HepG2 (cell line): ENCODE measurements at regions not wholly inside any gene's neighbourhood (a gene's known extent, or its start where the extent isn't known, plus 50 kb on each side); places are given as distances from the start of the nearest gene placed in this dataset.

Source experiments
- ATAC-seq: fragments of 200-7000 bp; cut with Tn5 transposase; 3 replicates; pipeline ENCODE4 v1.9.1; 2020; ENCODE audit warnings: mild to moderate bottlenecking, moderate library complexity
- BruUV-seq: library from RNA; stranded (reverse); fragments of 400-500 nt; replicated peaks from 2 replicates; lab custom pipeline; 2021; lab: Mats Ljungman, UMichigan
- CTCF ChIA-PET: fragments of 300-600 bp; formaldehyde crosslinking; extraction: SDS; loops from one replicate; lab custom pipeline; 2021; ENCODE audit warnings: low total read pairs, inconsistent platforms, low intra/inter-chr PET ratio; lab: Yijun Ruan, JAX
- POLR2A ChIA-PET: fragments of 350-600 bp; sonication (Branson Sonifier 250); formaldehyde crosslinking; loops from one replicate; lab custom pipeline; 2020; ENCODE audit warnings: antibody characterized with exemption, inconsistent platforms; lab: Yijun Ruan, JAX
- DNase-seq: peaks from one replicate; pipeline ENCODE4 v3.0.0-alpha.2; 2015; ENCODE audit warnings: low spot score
- FAIRE-seq: peaks from 3 replicates; lab custom pipeline; 2011; peaks lifted over from hg19 to GRCh38; lab: Jason Lieb, UNC
- H2AFZ ChIP-seq: one replicate; pipeline ENCODE4 v1.6.1; 2011; ENCODE audit warnings: low read length, inconsistent platforms
- H3K27ac ChIP-seq: fragments of 300-600 bp; 3 replicates; pipeline ENCODE4 v1.8.0; 2011; ENCODE audit warnings: mixed run types, mild to moderate bottlenecking, mixed read lengths, low read length, inconsistent platforms; ENCODE audit not compliant: insufficient read depth; ENCODE audit errors: extremely low read length
- H3K27me3 ChIP-seq, 2 experiments: fragments of 200-600 bp in 1 of 2; 2 replicates in 1 of 2; 3 replicates in 1 of 2; pipeline versions ENCODE4 v1.6.0 to v1.8.0; 2011; ENCODE audit warnings: low read length in 2 of 2, mild to moderate bottlenecking in 2 of 2, moderate library complexity in 2 of 2, inconsistent platforms in 1 of 2; ENCODE audit not compliant: insufficient read depth in 2 of 2, control insufficient read depth in 1 of 2
- H3K36me3 ChIP-seq, 2 experiments: fragments of 200-600 bp in 1 of 2; replicated peaks in 1 of 2; 2 replicates in 1 of 2; 3 replicates in 1 of 2; pipeline versions ENCODE4 v1.5.1 to v1.8.0; 2011; ENCODE audit warnings: low read length in 2 of 2, inconsistent platforms in 1 of 2; ENCODE audit not compliant: insufficient read depth in 2 of 2, control insufficient read depth in 1 of 2
- H3K4me1 ChIP-seq: 2 replicates; pipeline ENCODE4 v1.5.1; 2012; ENCODE audit warnings: low read length, inconsistent platforms; ENCODE audit not compliant: insufficient read depth
- H3K4me2 ChIP-seq: 2 replicates; pipeline ENCODE4 v1.6.0; 2011; ENCODE audit warnings: low read depth, low read length, inconsistent platforms
- H3K4me3 ChIP-seq, 3 experiments: fragments of 200-600 bp in 1 of 3; sonication (generic), shearing (Covaris generic) in 1 of 3; replicated peaks in 1 of 3; 2 replicates each; pipeline ENCODE4 v1.5.1; 2011 to 2016; ENCODE audit warnings: low read length in 3 of 3, inconsistent platforms in 2 of 3, low read depth in 2 of 3, mild to moderate bottlenecking in 2 of 3, control low read depth in 1 of 3, mixed read lengths in 1 of 3; ENCODE audit not compliant: insufficient read depth in 1 of 3
- H3K79me2 ChIP-seq: one replicate; pipeline ENCODE4 v1.6.1; 2011; ENCODE audit warnings: low read length, inconsistent platforms; ENCODE audit not compliant: insufficient read depth
- H3K9ac ChIP-seq: 2 replicates; pipeline ENCODE4 v1.6.0; 2011; ENCODE audit warnings: mild to moderate bottlenecking, low read depth, low read length, inconsistent platforms; ENCODE audit not compliant: insufficient read depth
- H3K9me3 ChIP-seq: 2 replicates; pipeline ENCODE4 v1.5.1; 2012; ENCODE audit warnings: mild to moderate bottlenecking, low read length
- H4K20me1 ChIP-seq: 2 replicates; pipeline ENCODE4 v1.6.0; 2011; ENCODE audit warnings: inconsistent platforms, mild to moderate bottlenecking, low read length, moderate library complexity; ENCODE audit not compliant: insufficient read depth
- ARID4A ChIP-seq: sonication (generic); formaldehyde crosslinking; IDR thresholded peaks from 2 replicates; pipeline ENCODE4 v1.5.0; 2020; ENCODE audit warnings: mild to moderate bottlenecking, missing genetic modification reagents, borderline replicate concordance
- ATF7-NPFF ChIP-seq: sonication (generic); formaldehyde crosslinking; IDR thresholded peaks from 2 replicates; pipeline ENCODE4 v1.8.1; 2023; ENCODE audit warnings: mild to moderate bottlenecking, low read depth, missing genetic modification reagents, moderate library complexity
- ETV5 ChIP-seq: IDR thresholded peaks from 2 replicates; pipeline ENCODE4 v1.6.1; 2018; ENCODE audit warnings: missing biosample characterization, missing genetic modification reagents, inconsistent platforms, borderline replicate concordance
- GFI1 ChIP-seq: sonication (generic); formaldehyde crosslinking; IDR thresholded peaks from 2 replicates; pipeline ENCODE4 v1.5.0; 2020; ENCODE audit warnings: missing genetic modification reagents, mild to moderate bottlenecking, borderline replicate concordance
- JARID2 ChIP-seq: sonication (generic); formaldehyde crosslinking; IDR thresholded peaks from 2 replicates; pipeline ENCODE4 v1.8.1; 2023; ENCODE audit warnings: missing genetic modification reagents, inconsistent platforms; ENCODE audit not compliant: insufficient replicate concordance
- KLF12 ChIP-seq: sonication (generic); formaldehyde crosslinking; IDR thresholded peaks from 2 replicates; pipeline ENCODE4 v1.4.0; 2020; ENCODE audit warnings: missing genetic modification reagents, borderline replicate concordance
- NFE2L1 ChIP-seq: sonication (generic); formaldehyde crosslinking; IDR thresholded peaks from 2 replicates; pipeline ENCODE4 v1.4.0; 2020; ENCODE audit warnings: missing genetic modification reagents, mild to moderate bottlenecking, borderline replicate concordance
- RBM22 ChIP-seq: fragments of 200-400 bp; formaldehyde crosslinking; optimal IDR thresholded peaks from 2 replicates; pipeline ENCODE3; 2017; ENCODE audit warnings: mild to moderate bottlenecking, low read length, moderate library complexity
- ZBTB37 ChIP-seq: sonication (generic); formaldehyde crosslinking; IDR thresholded peaks from 2 replicates; pipeline ENCODE4 v1.4.0; 2020; ENCODE audit warnings: mild to moderate bottlenecking, missing genetic modification reagents
- ZNF557 ChIP-seq: sonication (generic); formaldehyde crosslinking; IDR thresholded peaks from 2 replicates; pipeline ENCODE4 v1.4.0; 2020; ENCODE audit warnings: missing genetic modification reagents
- ZNF563 ChIP-seq: sonication (generic); formaldehyde crosslinking; IDR thresholded peaks from 2 replicates; pipeline ENCODE4 v1.8.0; 2022; ENCODE audit warnings: mild to moderate bottlenecking, moderate library complexity, missing genetic modification reagents
- ZNF589 ChIP-seq: sonication (generic); formaldehyde crosslinking; conservative IDR thresholded peaks from 2 replicates; pipeline ENCODE4 v1.8.0; 2022; ENCODE audit warnings: mild to moderate bottlenecking, moderate library complexity, missing genetic modification reagents
- ZNF776 ChIP-seq: sonication (generic); formaldehyde crosslinking; IDR thresholded peaks from 2 replicates; pipeline ENCODE4 v1.4.0; 2020; ENCODE audit warnings: mild to moderate bottlenecking, missing genetic modification reagents
- WGBS: methylation state at CpG from one replicate; pipeline ENCODE4 v1.1.6; 2017; ENCODE audit warnings: low lambda C conversion rate; 5-methylcytosine and 5-hydroxymethylcytosine counted together
- in situ Hi-C: cut with HindIII; loops from 2 replicates; pipeline ENCODE4 v1.10.0; 2017; ENCODE audit warnings: low pct_unique_long_range_greater_than_20kb; ENCODE audit not compliant: extremely low pct_ligation_motif_present
- intact Hi-C: fragments of 100-400 bp; cut with micrococcal nuclease; formaldehyde crosslinking; loops from one replicate; pipeline ENCODE4 v1.10.0; 2022; ENCODE audit not compliant: unreplicated experiment

- TF ChIP-seq ZBTB37 (no peak), KLF12 (CRISPR knock-in tag) (no peak), NFE2L1 (no peak), ZNF557 (CRISPR knock-in tag) (no peak), ZNF776 (CRISPR knock-in tag) (no peak), ARID4A (no peak), GFI1 (no peak), ZNF563 (no peak), ZNF589 (CRISPR knock-in tag) (no peak)
- TF ChIP-seq, all 625 proteins: peak for 0
Observed at GRCh38 chr1:57605933-57606332, 182.1 kb upstream of the DAB1 start (continued).

- Histone ChIP-seq H3K4me2 (no peak overlapping the region), H2AFZ (no peak overlapping the region), H3K4me1 (no peaks in the 10 kb centered on the region), H3K27me3 (no peaks in the 10 kb centered on the region), H4K20me1 (no peaks in the 10 kb centered on the region), H3K79me2 (no peaks in the 10 kb centered on the region), H3K9me3 (no peaks in the 10 kb centered on the region), H3K27ac (no peak overlapping the region), H3K9ac (no peak overlapping the region), H3K4me3 (no peak overlapping the region), H3K36me3 (no peaks in the 10 kb centered on the region)
- FAIRE-seq (no peak), DNase-seq (no peak), ATAC-seq (no peak)
- ChIA-PET CTCF (no interaction called here), POLR2A (no interaction called here)
- intact Hi-C loops: no loop called here
- TF ChIP-seq ETV5 (CRISPR knock-in tag) (no peak), JARID2 (CRISPR knock-in tag) (no peak), RBM22 (no peak), ATF7-NPFF (no peak)
- no TSS peak for BruUV-seq
- in situ Hi-C loops: no loop called here
- WGBS: 43% methylated on average over 6 of the region's 6 CpGs
Observed at GRCh38 chr1:57603696-57604095, 179.8 kb upstream of the DAB1 start.
